ENCODE measurements at regions not wholly inside any gene's neighbourhood (a gene's known extent, or its start where the extent isn't known, plus 50 kb on each side); places are given as distances from the start of the nearest gene placed in this dataset.

GRCh38 chr19:23560051-23560450 lies 127.0 kb downstream of the ZNF675 start:
- intact Hi-C loops (cut with micrococcal nuclease), result no loop called here
- ChIA-PET CTCF (no interaction called here), POLR2A (ENCODE audit: unreplicated experiment) (no interaction called here)
- H3K9ac ChIP-seq (ENCODE audit: low read length), result no peak overlapping the region
- H3K9me3 ChIP-seq (ENCODE audit: low read length), result peaks cover 19% of the 10 kb centered on the region
- no peaks in the 10 kb centered on the region for H4K20me1 ChIP-seq (ENCODE audit: low read length)
- no peak overlapping the region for H3K27ac ChIP-seq (ENCODE audit: low read length)
- no TSS peak for BruUV-seq (replicated peaks)
- H3K79me2 ChIP-seq (ENCODE audit: low read length), result no peaks in the 10 kb centered on the region
- peaks cover 21% of the 10 kb centered on the region for H3K4me1 ChIP-seq (ENCODE audit: insufficient read depth, low read length)
- H3K9me2 ChIP-seq (replicated peaks; ENCODE audit: low read length), result no peaks in the 10 kb centered on the region
- DNase-seq (no peak), ATAC-seq (no peak)
- TF ChIP-seq EZH2phosphoT487 (IDR thresholded peaks at IDR 0.05; ENCODE audit: borderline replicate concordance, low read length), result no peak
- TF ChIP-seq EZH2 (IDR thresholded peaks at IDR 0.05; ENCODE audit: low read length, unreplicated experiment), result no peak
- no peak overlapping the region for H3K4me2 ChIP-seq (ENCODE audit: low read length)
- no peaks in the 10 kb centered on the region for H3F3A ChIP-seq (ENCODE audit: low read length, unreplicated experiment)
- no peak overlapping the region for H3K4me3 ChIP-seq (ENCODE audit: low read length)
- H3K27me3 ChIP-seq (ENCODE audit: low read length), result no peaks in the 10 kb centered on the region
- no peak overlapping the region for H2AFZ ChIP-seq (ENCODE audit: low read length)
- H3K36me3 ChIP-seq (ENCODE audit: low read depth, low read length), result peaks cover 24% of the 10 kb centered on the region; the same call in 1 of the 2 replicates

DNA sequence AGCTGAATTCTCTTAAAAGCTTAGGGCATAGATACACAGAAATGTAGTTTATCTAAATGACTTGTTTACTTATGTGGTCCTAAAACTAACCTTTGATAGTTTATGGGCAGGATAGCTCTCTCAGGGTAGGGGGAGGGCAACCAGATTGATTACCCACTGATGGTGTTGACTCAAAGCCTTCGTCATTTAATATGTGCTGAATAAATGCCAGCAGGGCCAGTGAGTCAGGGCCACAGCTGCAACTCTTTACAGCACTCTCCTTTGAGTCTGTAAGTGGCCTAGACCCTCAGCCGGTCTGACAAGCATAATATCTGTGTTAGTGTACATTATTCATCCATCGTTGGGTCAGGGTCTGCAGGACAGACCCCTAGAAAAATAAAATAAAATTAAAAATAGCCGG lies 128.5 kb downstream of the ZNF675 start:
- H3K9ac ChIP-seq (ENCODE audit: low read length), result peak overlapping the region; percentile 43; the same call in 1 of the 2 replicates
- peaks cover 26% of the 10 kb centered on the region; the same call in 1 of the 2 replicates for H3K36me3 ChIP-seq (ENCODE audit: low read depth, low read length)
- ChIA-PET CTCF (no interaction called here), POLR2A (ENCODE audit: unreplicated experiment) (no interaction called here)
- H3K4me3 ChIP-seq (ENCODE audit: low read length), result no peak overlapping the region
- no peaks in the 10 kb centered on the region for H3K9me2 ChIP-seq (replicated peaks; ENCODE audit: low read length)
- no TSS peak for BruUV-seq (replicated peaks)
- no peaks in the 10 kb centered on the region for H3K79me2 ChIP-seq (ENCODE audit: low read length)
- no peaks in the 10 kb centered on the region for H4K20me1 ChIP-seq (ENCODE audit: low read length)
- TF ChIP-seq CTCF (conservative IDR thresholded peaks at IDR 0.05; ENCODE audit: low read depth, low read length) (no peak), EZH2phosphoT487 (IDR thresholded peaks at IDR 0.05; ENCODE audit: borderline replicate concordance, low read length) (no peak), EZH2 (IDR thresholded peaks at IDR 0.05; ENCODE audit: low read length, unreplicated experiment) (no peak)
- peaks cover 32% of the 10 kb centered on the region for H3K4me1 ChIP-seq (ENCODE audit: insufficient read depth, low read length)
- DNase-seq (peak; percentile 72), ATAC-seq (peak; percentile 23)
- H2AFZ ChIP-seq (ENCODE audit: low read length), result no peak overlapping the region
- H3K27me3 ChIP-seq (ENCODE audit: low read length), result no peaks in the 10 kb centered on the region
- intact Hi-C loops (cut with micrococcal nuclease), result no loop called here
- H3K27ac ChIP-seq (ENCODE audit: low read length), result peak overlapping the region; percentile 87
- H3F3A ChIP-seq (ENCODE audit: low read length, unreplicated experiment), result no peaks in the 10 kb centered on the region
- peaks cover 16% of the 10 kb centered on the region for H3K9me3 ChIP-seq (ENCODE audit: low read length)
- no peak overlapping the region for H3K4me2 ChIP-seq (ENCODE audit: low read length)

DNA sequence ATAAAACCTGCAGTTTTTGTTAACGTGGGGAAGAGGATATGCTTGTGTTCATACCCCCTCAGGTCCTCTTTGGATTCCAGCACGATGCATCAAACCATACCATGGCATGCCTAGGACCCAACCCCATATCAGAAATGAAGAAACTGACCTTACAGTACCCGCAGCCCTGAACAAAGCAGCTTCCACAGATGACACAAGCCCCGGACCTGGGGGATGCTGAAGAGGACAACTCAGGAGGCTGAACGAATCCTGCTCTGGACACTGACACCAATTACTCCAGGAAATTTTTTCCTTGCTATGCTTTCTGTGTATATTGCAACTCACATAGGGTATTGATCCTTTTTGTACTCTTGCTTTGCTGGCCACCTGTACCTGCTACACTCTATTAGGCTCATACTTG lies 129.6 kb downstream of the ZNF675 start:
- Histone ChIP-seq H3K9me2 (replicated peaks; ENCODE audit: low read length) (no peaks in the 10 kb centered on the region), H3K9me3 (ENCODE audit: low read length) (peaks cover 20% of the 10 kb centered on the region), H3K27ac (ENCODE audit: low read length) (peak overlapping the region; percentile 96), H3K4me1 (ENCODE audit: insufficient read depth, low read length) (peaks cover 32% of the 10 kb centered on the region), H3K27me3 (ENCODE audit: low read length) (no peaks in the 10 kb centered on the region), H3K4me2 (ENCODE audit: low read length) (no peak overlapping the region), H3K4me3 (ENCODE audit: low read length) (no peak overlapping the region), H3K9ac (ENCODE audit: low read length) (no peak overlapping the region), H3K36me3 (ENCODE audit: low read depth, low read length) (peaks cover 36% of the 10 kb centered on the region), H4K20me1 (ENCODE audit: low read length) (no peaks in the 10 kb centered on the region), H2AFZ (ENCODE audit: low read length) (no peak overlapping the region), H3F3A (ENCODE audit: low read length, unreplicated experiment) (no peaks in the 10 kb centered on the region), H3K79me2 (ENCODE audit: low read length) (no peaks in the 10 kb centered on the region)
- no peak for DNase-seq
- TF ChIP-seq EZH2 (IDR thresholded peaks at IDR 0.05; ENCODE audit: low read length, unreplicated experiment) (no peak), CTCF (conservative IDR thresholded peaks at IDR 0.05; ENCODE audit: low read depth, low read length) (no peak), EZH2phosphoT487 (IDR thresholded peaks at IDR 0.05; ENCODE audit: borderline replicate concordance, low read length) (no peak)
- ATAC-seq, result no peak
- intact Hi-C loops (cut with micrococcal nuclease), result no loop called here
- POLR2A ChIA-PET (ENCODE audit: unreplicated experiment), result no interaction called here
- BruUV-seq (replicated peaks), result no TSS peak
- CTCF ChIA-PET, result no interaction called here
